MM.1S (cell line): ENCODE measurements at regions not wholly inside any gene's neighbourhood (a gene's known extent, or its start where the extent isn't known, plus 50 kb on each side); places are given as distances from the start of the nearest gene placed in this dataset.

ENCODE experiments used
- CTCF ChIP-seq: fragments of 300-600 bp; sonication (generic); IDR thresholded peaks from 2 replicates; pipeline ENCODE4 v1.5.1; 2016; ENCODE audit warnings: antibody characterized with exemption, low read length, mixed read lengths
- EZH2 ChIP-seq: fragments of 300-600 bp; sonication (generic); optimal IDR thresholded peaks from 2 replicates; pipeline ENCODE3; 2017; ENCODE audit warnings: low read depth, mild to moderate bottlenecking, antibody characterized with exemption, low read length, mixed read lengths

DNA sequence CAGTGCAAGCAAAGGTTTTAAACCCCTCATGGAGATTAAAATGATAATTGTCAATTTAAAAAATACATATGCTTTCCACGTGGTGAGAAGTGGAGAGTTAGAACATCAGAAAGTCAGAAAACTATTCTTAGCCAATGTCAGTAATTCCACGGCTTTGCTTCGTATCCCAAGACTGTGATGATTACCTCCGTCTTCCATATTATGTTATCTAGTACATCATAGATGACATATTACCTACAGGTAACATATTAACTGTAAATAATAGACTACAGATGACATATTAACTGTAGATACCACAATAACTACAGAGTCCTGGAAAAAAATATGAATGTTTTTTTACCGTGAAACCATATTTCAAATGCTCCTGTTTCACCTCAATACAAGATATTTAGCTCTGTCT is 579.4 kb upstream of the PFKP start:
- TF ChIP-seq CTCF (no peak), EZH2 (no peak)
